UCSD-AML1 (cell line): ENCODE measurements at regions not wholly inside any gene's neighbourhood (a gene's known extent, or its start where the extent isn't known, plus 50 kb on each side); places are given as distances from the start of the nearest gene placed in this dataset.
"Not testable (repeated sequence)": the region's sequence is repeated elsewhere in the genome, so short reads cannot be mapped to it uniquely, and the experiment has no call there.

Experiments
- DNase-seq: peaks from one replicate; lab custom pipeline; 2025; ENCODE audit not compliant: unreplicated experiment; lab: John Stamatoyannopoulos, UW

GRCh38 chr3:29178809-29179793 lies 101.8 kb upstream of the RBMS3 start:
- DNase-seq = no peak

GRCh38 chr3:29181149-29181780 lies 99.6 kb upstream of the RBMS3 start:
- no peak for DNase-seq

GRCh38 chr3:29181872-29182271 lies 99.0 kb upstream of the RBMS3 start:
- DNase-seq = no peak

GRCh38 chr3:29182828-29183227 lies 98.0 kb upstream of the RBMS3 start:
- not testable (repeated sequence) for DNase-seq

- DNase-seq = no peak
Measured at GRCh38 chr3:29183346-29184087, 97.4 kb upstream of the RBMS3 start.

- no peak for DNase-seq
Measured at GRCh38 chr3:29185706-29186105, 95.2 kb upstream of the RBMS3 start.

- no peak for DNase-seq
Measured at GRCh38 chr3:29186131-29186599, 94.7 kb upstream of the RBMS3 start.

GRCh38 chr3:29186982-29187725 lies 93.7 kb upstream of the RBMS3 start:
- DNase-seq = no peak

GRCh38 chr3:29189328-29189727 lies 91.5 kb upstream of the RBMS3 start:
- no peak for DNase-seq

GRCh38 chr3:29194139-29194538 lies 86.7 kb upstream of the RBMS3 start:
- DNase-seq = no peak

- DNase-seq = no peak
Measured at GRCh38 chr3:29195056-29195455, 85.8 kb upstream of the RBMS3 start.

- no peak for DNase-seq
Measured at GRCh38 chr3:29201604-29202003, 79.3 kb upstream of the RBMS3 start.

GRCh38 chr3:29202378-29202777 lies 78.5 kb upstream of the RBMS3 start:
- no peak for DNase-seq

GRCh38 chr3:29203851-29204250 lies 77.0 kb upstream of the RBMS3 start:
- no peak for DNase-seq

GRCh38 chr3:29207427-29207826 lies 73.4 kb upstream of the RBMS3 start:
- no peak for DNase-seq

- no peak for DNase-seq
Measured at GRCh38 chr3:29212789-29213433, 68.0 kb upstream of the RBMS3 start.

GRCh38 chr3:29214009-29214658 lies 66.7 kb upstream of the RBMS3 start:
- DNase-seq = no peak

GRCh38 chr3:29215948-29216347 lies 64.9 kb upstream of the RBMS3 start:
- no peak for DNase-seq

- no peak for DNase-seq
Measured at GRCh38 chr3:29226706-29227105, 54.2 kb upstream of the RBMS3 start.

- no peak for DNase-seq
Measured at GRCh38 chr3:29227307-29227706, 53.6 kb upstream of the RBMS3 start.
